Psoas muscle (tissue), 7 donors: ENCODE measurements at regions not wholly inside any gene's neighbourhood (a gene's known extent, or its start where the extent isn't known, plus 50 kb on each side); places are given as distances from the start of the nearest gene placed in this dataset.
A peak's percentile ranks its signal among the peaks of the same experiment; 100 is the strongest.

ENCODE experiments used
- ATAC-seq, 4 donors: fragments of 200-7000 bp; cut with Tn5 transposase; one replicate each; pipeline ENCODE4 v1.9.1; 2020; ENCODE audit warnings: moderate library complexity in 3 of 4, mild to moderate bottlenecking in 2 of 4
- DNase-seq, 2 donors: peaks; one replicate each; pipeline ENCODE4 v3.0.0-alpha.2; 2020
- H3K27ac ChIP-seq: fragments of 200-600 bp; one replicate; pipeline ENCODE4 v1.8.0; 2022
- H3K27me3 ChIP-seq, 3 donors: fragments of 200-600 bp in 1 of 3; one replicate each; pipeline versions ENCODE4 v1.6.1 to v1.8.0; 2013 to 2022; ENCODE audit warnings: low read length in 2 of 3, mild to moderate bottlenecking in 2 of 3, moderate library complexity in 1 of 3; ENCODE audit not compliant: insufficient read depth in 3 of 3
- H3K36me3 ChIP-seq, 2 donors: fragments of 200-600 bp in 1 of 2; one replicate each; pipeline versions ENCODE4 v1.6.1 to v1.8.0; 2013 to 2022; ENCODE audit warnings: low read depth in 1 of 2, mild to moderate bottlenecking in 1 of 2, moderate library complexity in 1 of 2; ENCODE audit not compliant: insufficient read depth in 1 of 2
- H3K4me1 ChIP-seq: fragments of 200-600 bp; one replicate; pipeline ENCODE4 v1.8.0; 2022
- H3K4me3 ChIP-seq: fragments of 200-600 bp; one replicate; pipeline ENCODE4 v1.8.0; 2022; ENCODE audit warnings: mild to moderate bottlenecking
- H3K9me3 ChIP-seq: fragments of 200-600 bp; one replicate; pipeline ENCODE4 v1.8.0; 2022
- CTCF ChIP-seq: fragments of 200-600 bp; IDR thresholded peaks from one replicate; pipeline ENCODE4 v1.8.0; 2022; ENCODE audit warnings: antibody characterized with exemption
- WGBS, 3 donors: extraction: QIAGEN DNeasy Blood & Tissue Kit; methylation state at CpG; one replicate each; pipeline versions ENCODE4 v1.1.6 to v1.1.7; 2013; 5-methylcytosine and 5-hydroxymethylcytosine counted together
- intact Hi-C, 2 donors: fragments of 100-400 bp; cut with DNase I; formaldehyde crosslinking; loops; one replicate each; pipeline versions ENCODE4 v1.11.0 to v1.14.2; 2022
- donor health status: healthy with polysubstance abuse.
- donor health status: DM: no; HTN: no; CAD: no; lungs with moderate emphysema.
- donor health status: Bipolar disorder and iron deficiency.
- donor health status: healthy.
- donor health status: DM: yes; HTN: yes; CAD: no.
- donor health status: DM: no; HTN: no; CAD: no.
- donor health status: DM: yes; HTN: yes; CAD: no.

- Histone ChIP-seq H3K36me3 (no peaks in the 10 kb centered on the region), H3K4me3 (no peak overlapping the region), H3K27me3 (no peaks in the 10 kb centered on the region), H3K9me3 (no peaks in the 10 kb centered on the region), H3K27ac (no peak overlapping the region), H3K4me1 (no peaks in the 10 kb centered on the region)
- TF ChIP-seq CTCF = no peak
- intact Hi-C loops = no loop called here
- ATAC-seq (no peak), DNase-seq (no peak)
Measured at GRCh38 chr3:24607281-24607680, 112.6 kb upstream of the THRB start.

- Histone ChIP-seq H3K4me3 (no peak overlapping the region), H3K4me1 (no peaks in the 10 kb centered on the region), H3K27ac (no peak overlapping the region), H3K36me3 (no peaks in the 10 kb centered on the region), H3K9me3 (no peaks in the 10 kb centered on the region), H3K27me3 (no peaks in the 10 kb centered on the region)
- DNase-seq (peak; percentile 17 to 76), ATAC-seq (peak in 1 of 4 donors; percentile 52)
- 24 to 32% (median 27%) methylated on average over 3 of the region's 3 CpGs for WGBS, 3 donors
- intact Hi-C loops = no loop called here
- TF ChIP-seq CTCF = no peak
Measured at GRCh38 chr3:24608701-24609390, 114.2 kb upstream of the THRB start.

GRCh38 chr3:24614359-24614758, 119.7 kb upstream of the THRB start:
- Histone ChIP-seq H3K4me1 (no peaks in the 10 kb centered on the region), H3K27me3 (no peaks in the 10 kb centered on the region), H3K9me3 (no peaks in the 10 kb centered on the region), H3K36me3 (no peaks in the 10 kb centered on the region), H3K27ac (no peak overlapping the region), H3K4me3 (no peak overlapping the region)
- ATAC-seq (no peak), DNase-seq (no peak)
- intact Hi-C loops = no loop called here
- WGBS, 3 donors = 83 to 88% (median 85%) methylated on average over 1 of the region's 1 CpG
- TF ChIP-seq CTCF = no peak

GRCh38 chr3:24615177-24615576, 120.5 kb upstream of the THRB start:
- TF ChIP-seq CTCF = no peak
- WGBS, 3 donors = 67 to 83% (median 72%) methylated on average over 2 of the region's 2 CpGs

More at GRCh38 chr3:24615177-24615576, 120.5 kb upstream of the THRB start:
- no peak for ATAC-seq
- intact Hi-C loops = no loop called here
- Histone ChIP-seq H3K27ac (no peak overlapping the region), H3K4me1 (no peaks in the 10 kb centered on the region), H3K27me3 (no peaks in the 10 kb centered on the region), H3K36me3 (no peaks in the 10 kb centered on the region), H3K4me3 (no peak overlapping the region), H3K9me3 (no peaks in the 10 kb centered on the region)
- no peak for DNase-seq
